Parathyroid adenoma (tissue), 2 donors: ENCODE measurements at regions not wholly inside any gene's neighbourhood (a gene's known extent, or its start where the extent isn't known, plus 50 kb on each side); places are given as distances from the start of the nearest gene placed in this dataset.

Source experiments
- H2AFZ ChIP-seq: fragments of 300-600 bp; sonication (generic); one replicate; pipeline ENCODE4 v1.7.0; 2017; ENCODE audit warnings: antibody characterized with exemption, mild to moderate bottlenecking
- H3K27ac ChIP-seq: fragments of 300-600 bp; sonication (generic); one replicate; pipeline ENCODE4 v1.7.0; 2017
- H3K27me3 ChIP-seq: fragments of 300-600 bp; sonication (generic); one replicate; pipeline ENCODE4 v1.7.0; 2017; ENCODE audit warnings: low read length; ENCODE audit not compliant: control insufficient read depth, insufficient read depth
- H3K36me3 ChIP-seq: fragments of 300-600 bp; sonication (generic); one replicate; pipeline ENCODE4 v1.7.0; 2017; ENCODE audit warnings: low read length; ENCODE audit not compliant: control insufficient read depth, insufficient read depth
- H3K4me1 ChIP-seq: fragments of 300-600 bp; sonication (generic); one replicate; pipeline ENCODE4 v1.7.0; 2017; ENCODE audit warnings: control low read depth
- H3K4me2 ChIP-seq: fragments of 300-600 bp; sonication (generic); one replicate; pipeline ENCODE4 v1.7.0; 2017; ENCODE audit warnings: low read length
- H3K4me3 ChIP-seq: fragments of 300-600 bp; sonication (generic); one replicate; pipeline ENCODE4 v1.7.0; 2017; ENCODE audit warnings: low read depth, low read length
- H3K79me2 ChIP-seq: fragments of 300-600 bp; sonication (generic); one replicate; pipeline ENCODE4 v1.7.0; 2017; ENCODE audit warnings: control low read depth
- H3K9ac ChIP-seq: fragments of 300-600 bp; sonication (generic); one replicate; pipeline ENCODE4 v1.7.0; 2017; ENCODE audit warnings: mild to moderate bottlenecking
- H3K9me3 ChIP-seq: fragments of 300-600 bp; sonication (generic); one replicate; pipeline ENCODE4 v1.7.0; 2017; ENCODE audit warnings: low read length; ENCODE audit not compliant: control insufficient read depth
- TF ChIP-seq, protein P1 (sequence below): fragments of 300-600 bp; sonication (generic); IDR thresholded peaks from one replicate; pipeline ENCODE4 v1.7.0; 2017; ENCODE audit warnings: antibody characterized with exemption, mild to moderate bottlenecking
- donor health status: primary hyperparathyroidism.

- Histone ChIP-seq H3K36me3 (no peaks in the 10 kb centered on the region), H3K9me3 (no peaks in the 10 kb centered on the region), H3K27ac (no peak overlapping the region), H3K4me3 (no peak overlapping the region), H3K27me3 (no peaks in the 10 kb centered on the region), H3K79me2 (peaks cover 5% of the 10 kb centered on the region), H3K4me2 (no peak overlapping the region), H3K9ac (no peak overlapping the region), H2AFZ (no peak overlapping the region), H3K4me1 (no peaks in the 10 kb centered on the region)
- TF ChIP-seq, protein P1, sequence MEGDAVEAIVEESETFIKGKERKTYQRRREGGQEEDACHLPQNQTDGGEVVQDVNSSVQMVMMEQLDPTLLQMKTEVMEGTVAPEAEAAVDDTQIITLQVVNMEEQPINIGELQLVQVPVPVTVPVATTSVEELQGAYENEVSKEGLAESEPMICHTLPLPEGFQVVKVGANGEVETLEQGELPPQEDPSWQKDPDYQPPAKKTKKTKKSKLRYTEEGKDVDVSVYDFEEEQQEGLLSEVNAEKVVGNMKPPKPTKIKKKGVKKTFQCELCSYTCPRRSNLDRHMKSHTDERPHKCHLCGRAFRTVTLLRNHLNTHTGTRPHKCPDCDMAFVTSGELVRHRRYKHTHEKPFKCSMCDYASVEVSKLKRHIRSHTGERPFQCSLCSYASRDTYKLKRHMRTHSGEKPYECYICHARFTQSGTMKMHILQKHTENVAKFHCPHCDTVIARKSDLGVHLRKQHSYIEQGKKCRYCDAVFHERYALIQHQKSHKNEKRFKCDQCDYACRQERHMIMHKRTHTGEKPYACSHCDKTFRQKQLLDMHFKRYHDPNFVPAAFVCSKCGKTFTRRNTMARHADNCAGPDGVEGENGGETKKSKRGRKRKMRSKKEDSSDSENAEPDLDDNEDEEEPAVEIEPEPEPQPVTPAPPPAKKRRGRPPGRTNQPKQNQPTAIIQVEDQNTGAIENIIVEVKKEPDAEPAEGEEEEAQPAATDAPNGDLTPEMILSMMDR: no peak
These were observed 125.1 kb downstream of the NCOR2 start for GRCh38 chr12:124442281-124442680.

GRCh38 chr12:124441443-124442194 is 125.8 kb downstream of the NCOR2 start:
- no peak overlapping the region for H2AFZ ChIP-seq
- peak overlapping the region; percentile 30 for H3K4me2 ChIP-seq
- TF ChIP-seq, protein P1: no peak
- H3K27ac ChIP-seq: peak overlapping the region; percentile 34
- no peak overlapping the region for H3K4me3 ChIP-seq
- no peak overlapping the region for H3K9ac ChIP-seq
- H3K36me3 ChIP-seq: no peaks in the 10 kb centered on the region
- peaks cover 5% of the 10 kb centered on the region for H3K79me2 ChIP-seq
- no peaks in the 10 kb centered on the region for H3K27me3 ChIP-seq
- no peaks in the 10 kb centered on the region for H3K9me3 ChIP-seq
- H3K4me1 ChIP-seq: no peaks in the 10 kb centered on the region

DNA sequence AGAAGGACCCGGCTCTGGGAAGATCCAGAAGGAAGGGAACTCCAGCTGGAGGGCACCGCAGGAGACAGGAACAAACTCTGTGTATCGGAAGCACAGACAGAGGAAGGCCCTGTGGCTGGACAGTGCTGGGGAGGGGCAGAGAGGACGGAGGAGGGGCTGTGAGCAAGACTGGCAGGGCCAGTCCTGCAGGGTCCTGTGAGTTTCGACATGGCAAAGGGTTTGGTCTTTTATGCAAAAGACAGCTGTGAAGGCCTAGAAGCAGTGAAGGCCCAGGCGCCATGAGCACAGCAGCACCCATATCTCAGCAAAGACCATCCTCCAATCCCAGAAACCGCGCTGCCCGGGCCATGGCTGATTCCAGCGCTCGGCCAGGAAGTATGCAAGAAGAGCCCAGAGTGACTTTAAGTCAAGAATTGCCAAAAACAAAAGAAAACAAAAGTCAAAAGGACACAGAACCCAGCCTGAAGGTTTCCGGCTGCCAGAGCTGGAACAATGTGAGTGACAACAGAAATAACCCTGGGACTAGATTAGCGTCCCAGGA is 126.5 kb downstream of the NCOR2 start:
- Histone ChIP-seq H3K27ac (peak overlapping the region; percentile 34), H3K9me3 (no peaks in the 10 kb centered on the region), H3K4me2 (peak overlapping the region; percentile 6), H2AFZ (no peak overlapping the region), H3K4me1 (no peaks in the 10 kb centered on the region), H3K4me3 (no peak overlapping the region), H3K27me3 (no peaks in the 10 kb centered on the region), H3K79me2 (peaks cover 5% of the 10 kb centered on the region), H3K9ac (no peak overlapping the region), H3K36me3 (no peaks in the 10 kb centered on the region)
- TF ChIP-seq, protein P1: no peak

GRCh38 chr12:124440031-124440626 is 127.3 kb downstream of the NCOR2 start:
- no peaks in the 10 kb centered on the region for H3K4me1 ChIP-seq
- no peak overlapping the region for H3K9ac ChIP-seq
- peaks cover 3% of the 10 kb centered on the region for H3K79me2 ChIP-seq
- no peak overlapping the region for H3K4me2 ChIP-seq
- no peaks in the 10 kb centered on the region for H3K27me3 ChIP-seq
- no peak overlapping the region for H2AFZ ChIP-seq
- TF ChIP-seq, protein P1: no peak
- no peaks in the 10 kb centered on the region for H3K9me3 ChIP-seq
- H3K36me3 ChIP-seq: no peaks in the 10 kb centered on the region
- peak overlapping the region; percentile 34 for H3K27ac ChIP-seq
- H3K4me3 ChIP-seq: no peak overlapping the region
